HG03097 (cell line): ENCODE measurements at regions not wholly inside any gene's neighbourhood (a gene's known extent, or its start where the extent isn't known, plus 50 kb on each side); places are given as distances from the start of the nearest gene placed in this dataset.
A peak's percentile ranks its signal among the peaks of the same experiment; 100 is the strongest.
"Not testable (repeated sequence)": the region's sequence is repeated elsewhere in the genome, so short reads cannot be mapped to it uniquely, and the experiment has no call there.

ENCODE experiments used
- ATAC-seq: cut with Tn5 transposase; IDR thresholded peaks from one replicate; pipeline ENCODE4 v1.9.1; 2021; ENCODE audit not compliant: unreplicated experiment, low FRiP score

GRCh38 chr1:121048769-121049443 lies 135.2 kb downstream of the FAM72B start:
- not testable (repeated sequence) for ATAC-seq

- ATAC-seq = not testable (repeated sequence)
Measured at GRCh38 chr1:121050097-121050496, 134.0 kb downstream of the FAM72B start.

- ATAC-seq = not testable (repeated sequence)
Measured at GRCh38 chr1:121051161-121051790, 132.9 kb downstream of the FAM72B start.

GRCh38 chr1:121052081-121052660 lies 132.0 kb downstream of the FAM72B start:
- ATAC-seq = not testable (repeated sequence)

GRCh38 chr1:121054928-121055327 lies 129.2 kb downstream of the FAM72B start:
- ATAC-seq = not testable (repeated sequence)

- ATAC-seq = not testable (repeated sequence)
Measured at GRCh38 chr1:121066925-121067324, 117.2 kb downstream of the FAM72B start.

GRCh38 chr1:121068738-121069499 lies 115.2 kb downstream of the FAM72B start:
- ATAC-seq = not testable (repeated sequence)

- ATAC-seq = not testable (repeated sequence)
Measured at GRCh38 chr1:121073852-121074251, 110.3 kb downstream of the FAM72B start.

- not testable (repeated sequence) for ATAC-seq
Measured at GRCh38 chr1:121075254-121075805, 108.8 kb downstream of the FAM72B start.

- peak; percentile 83 for ATAC-seq
Measured at GRCh38 chr1:121076674-121077073, 107.5 kb downstream of the FAM72B start.

- not testable (repeated sequence) for ATAC-seq
Measured at GRCh38 chr1:121079655-121080054, 104.5 kb downstream of the FAM72B start.

- ATAC-seq = not testable (repeated sequence)
Measured at GRCh38 chr1:121080197-121080903, 103.8 kb downstream of the FAM72B start.

- not testable (repeated sequence) for ATAC-seq
Measured at GRCh38 chr1:121080904-121081264, 103.3 kb downstream of the FAM72B start.

GRCh38 chr1:121081625-121082199 lies 102.4 kb downstream of the FAM72B start:
- not testable (repeated sequence) for ATAC-seq

- ATAC-seq = not testable (repeated sequence)
Measured at GRCh38 chr1:121082995-121083394, 101.1 kb downstream of the FAM72B start.

GRCh38 chr1:121086249-121086648 lies 97.9 kb downstream of the FAM72B start:
- not testable (repeated sequence) for ATAC-seq

- not testable (repeated sequence) for ATAC-seq
Measured at GRCh38 chr1:121087221-121087620, 96.9 kb downstream of the FAM72B start.

GRCh38 chr1:121088568-121088967 lies 95.6 kb downstream of the FAM72B start:
- not testable (repeated sequence) for ATAC-seq

GRCh38 chr1:121092329-121092968 lies 91.7 kb downstream of the FAM72B start:
- ATAC-seq = not testable (repeated sequence)
